HG02943 (cell line): ENCODE measurements at regions not wholly inside any gene's neighbourhood (a gene's known extent, or its start where the extent isn't known, plus 50 kb on each side); places are given as distances from the start of the nearest gene placed in this dataset.

ENCODE experiments used
- ATAC-seq: cut with Tn5 transposase; IDR thresholded peaks from one replicate; pipeline ENCODE4 v1.9.1; 2021; ENCODE audit warnings: mild to moderate bottlenecking, low read depth, moderate library complexity; ENCODE audit not compliant: unreplicated experiment

DNA sequence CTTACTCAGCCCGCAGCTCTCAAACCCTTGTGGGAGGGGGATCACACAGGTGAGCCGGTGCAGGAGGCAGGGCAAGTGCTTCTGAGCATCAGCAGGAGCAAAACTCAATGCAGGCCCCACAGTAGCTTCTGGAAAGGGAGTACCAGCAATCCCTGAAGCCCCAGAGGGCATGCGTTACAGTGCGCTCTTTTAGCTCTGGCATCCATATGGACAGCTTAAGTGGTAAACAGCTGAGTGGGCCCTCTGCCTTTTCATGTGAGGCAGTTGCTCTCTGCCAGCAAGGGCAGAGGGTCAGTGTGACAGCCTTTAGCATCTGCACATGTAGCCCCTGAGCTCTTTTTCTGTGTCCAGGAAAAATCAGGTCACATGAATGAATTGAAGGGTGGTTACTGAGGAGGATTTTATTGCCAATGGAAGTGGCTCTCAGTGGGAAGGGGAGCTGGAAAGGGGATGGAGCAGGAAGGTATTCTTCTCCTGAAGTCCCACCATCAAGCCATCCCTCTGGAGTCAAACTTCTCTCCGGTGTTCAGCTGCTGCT lies 464.3 kb upstream of the THRB start:
- ATAC-seq, result no peak

DNA sequence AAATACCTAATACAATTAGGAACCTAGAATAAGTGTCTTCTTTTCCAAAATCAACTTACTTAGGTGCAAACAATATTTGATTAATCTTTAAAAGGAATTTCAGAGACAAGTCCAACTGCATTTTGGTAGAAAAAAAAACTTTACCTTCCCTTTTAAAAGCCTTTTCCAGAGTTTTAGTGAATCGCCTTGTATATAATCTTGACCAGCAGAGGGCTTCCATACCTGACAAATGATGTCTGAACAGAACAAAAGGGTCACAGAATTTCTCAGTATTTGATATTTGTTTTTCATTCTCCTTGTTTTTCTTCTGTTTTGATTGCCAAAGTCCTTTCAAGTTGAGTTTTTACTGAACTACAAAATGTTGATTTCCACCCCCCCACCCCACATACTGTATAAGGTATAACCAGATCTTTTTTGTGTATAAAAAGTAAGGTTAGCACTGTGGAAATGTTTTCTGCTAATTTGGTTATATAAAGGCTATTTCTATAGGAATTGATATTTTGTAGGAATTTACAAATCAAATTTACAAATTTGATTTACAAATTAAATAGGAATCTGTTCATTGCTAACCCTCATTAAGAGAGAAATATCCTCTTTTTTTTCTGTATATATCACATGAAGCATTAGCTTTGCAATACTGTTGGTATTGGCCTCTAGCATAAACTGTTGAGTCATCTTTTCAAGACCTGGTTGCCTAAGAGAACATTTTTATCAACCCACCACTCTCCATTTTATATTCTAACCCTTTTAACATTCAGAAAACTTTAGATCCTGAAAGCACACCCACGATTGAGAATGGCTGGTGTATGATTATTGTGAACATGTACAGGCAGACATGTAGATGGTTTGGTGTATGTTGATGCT lies 464.1 kb upstream of the RARB start:
- ATAC-seq, result no peak

DNA sequence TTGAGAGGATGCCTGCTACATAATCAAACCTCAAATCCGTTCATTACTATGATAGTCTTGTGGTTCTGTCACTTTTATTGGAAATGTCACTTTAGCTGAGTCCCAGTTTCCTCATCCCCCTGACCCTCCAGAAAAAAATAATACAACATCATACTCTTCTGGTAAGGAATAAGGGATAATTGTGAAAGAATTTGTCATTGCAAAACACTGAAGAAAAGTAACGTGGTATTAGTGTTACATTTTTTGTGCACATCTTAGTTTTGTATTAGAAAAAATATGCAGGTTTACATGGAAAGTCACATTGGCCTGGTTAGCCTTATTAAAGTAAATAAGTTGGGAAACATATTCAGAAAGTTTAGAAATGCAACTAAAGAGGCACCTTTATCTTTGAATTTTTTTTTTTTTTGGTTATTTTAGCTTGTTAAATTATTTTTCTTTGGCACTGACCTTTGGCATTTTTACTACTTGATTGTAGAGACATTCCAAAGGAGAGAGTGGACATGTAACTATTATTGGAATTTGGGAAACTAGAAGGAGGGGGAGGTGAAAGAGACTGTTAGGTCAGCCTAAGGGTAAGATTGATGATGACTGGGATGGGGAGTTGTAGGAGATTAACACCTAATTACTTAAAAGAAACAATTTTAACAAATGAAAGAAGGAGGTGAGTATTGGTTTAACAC lies 462.2 kb upstream of the RARB start:
- ATAC-seq, result no peak

DNA sequence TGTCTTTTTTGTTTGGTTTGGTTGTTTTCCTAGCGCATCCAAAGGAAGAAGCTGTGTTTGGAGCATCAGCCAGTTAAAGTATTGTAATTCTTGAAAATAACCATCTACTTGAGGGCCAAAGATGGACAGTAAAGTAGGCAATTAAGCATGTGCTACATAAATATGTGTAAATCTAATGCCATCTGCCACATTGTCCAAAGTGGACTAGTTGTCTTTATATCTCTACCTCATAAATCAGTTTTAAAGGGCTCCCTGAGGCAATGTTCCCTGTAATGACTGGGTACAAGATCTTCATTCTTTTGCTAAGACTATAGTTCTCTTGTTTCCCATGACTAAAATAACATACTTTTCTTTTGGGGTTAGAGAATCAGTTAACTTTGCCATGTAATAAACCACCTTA lies 460.0 kb upstream of the RARB start:
- no peak for ATAC-seq

DNA sequence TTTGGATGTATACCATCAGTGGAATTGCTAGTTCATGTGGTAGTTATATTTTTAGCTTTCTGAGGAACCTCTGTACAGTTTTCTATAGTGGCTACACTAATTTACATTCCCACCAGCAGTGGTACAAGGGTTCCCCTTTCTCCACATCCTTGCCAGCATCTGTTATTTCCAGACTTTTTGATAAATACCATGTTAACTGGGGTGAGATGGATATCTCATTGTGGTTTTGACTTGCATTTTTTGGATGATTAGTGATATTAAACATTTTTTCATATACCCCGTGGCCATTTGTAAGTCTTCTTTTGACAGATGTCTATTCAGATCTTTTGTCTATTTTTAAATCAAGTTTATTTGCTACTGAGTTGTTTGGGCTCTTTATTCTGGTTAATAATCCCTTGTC lies 455.6 kb upstream of the RARB start:
- ATAC-seq, result no peak

DNA sequence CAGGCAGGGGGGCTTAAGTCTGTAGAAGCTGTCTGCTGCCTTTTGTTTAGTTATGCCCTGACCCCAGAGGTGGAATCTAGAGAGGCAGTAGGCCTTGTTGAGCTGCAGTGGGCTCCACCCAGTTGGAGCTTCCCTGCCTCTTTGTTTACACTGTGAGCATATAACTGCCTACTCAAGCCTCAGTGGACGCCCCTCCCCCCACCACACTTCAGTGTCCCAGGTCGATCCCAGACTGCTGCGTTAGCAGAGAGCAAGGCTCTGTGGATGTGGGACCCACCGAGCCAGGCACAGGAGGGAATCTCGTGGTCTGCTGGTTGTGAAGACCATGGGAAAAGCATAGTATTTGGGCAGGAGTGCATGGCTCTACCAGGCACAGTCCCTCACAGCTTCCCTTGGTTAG lies 446.8 kb upstream of the RARB start:
- no peak for ATAC-seq

DNA sequence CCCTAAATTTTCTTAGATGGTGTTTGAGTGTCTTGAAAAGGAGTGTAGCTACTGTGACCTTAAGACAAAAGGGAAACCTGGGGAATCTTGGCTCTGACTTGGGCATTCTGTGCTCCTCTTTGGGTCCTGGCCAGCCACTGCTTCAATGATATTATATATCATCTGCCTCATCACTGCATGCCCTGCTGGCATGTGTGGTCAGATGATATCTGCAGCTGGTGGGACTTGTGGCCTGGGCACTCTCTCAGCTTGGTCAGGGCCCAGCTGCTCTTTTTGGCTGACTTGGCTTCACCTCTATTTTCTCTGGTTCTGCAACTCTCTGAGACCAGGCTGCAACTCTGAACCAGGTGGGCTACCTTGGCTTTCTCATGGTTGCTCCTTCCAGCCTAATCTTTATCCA lies 446.1 kb upstream of the RARB start:
- ATAC-seq, result no peak

DNA sequence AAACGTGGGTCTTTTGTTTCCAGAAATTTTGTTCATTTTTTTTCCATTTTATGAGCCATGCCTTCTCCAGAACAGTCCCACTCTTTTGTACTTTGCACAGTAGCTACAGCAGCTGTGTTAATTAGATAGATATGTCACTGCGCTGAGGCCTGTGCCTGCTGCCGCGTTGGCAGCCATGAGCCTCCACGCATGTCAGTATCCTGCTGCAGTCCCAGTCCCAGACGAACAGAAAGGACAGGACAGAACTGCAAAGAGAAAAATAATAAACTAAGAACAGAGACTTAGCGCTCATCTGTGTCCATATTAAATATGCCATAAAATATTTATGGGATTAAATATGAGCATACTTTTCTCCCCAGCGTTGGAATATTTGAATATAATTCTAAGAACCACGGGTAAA lies 442.4 kb upstream of the RARB start:
- no peak for ATAC-seq

DNA sequence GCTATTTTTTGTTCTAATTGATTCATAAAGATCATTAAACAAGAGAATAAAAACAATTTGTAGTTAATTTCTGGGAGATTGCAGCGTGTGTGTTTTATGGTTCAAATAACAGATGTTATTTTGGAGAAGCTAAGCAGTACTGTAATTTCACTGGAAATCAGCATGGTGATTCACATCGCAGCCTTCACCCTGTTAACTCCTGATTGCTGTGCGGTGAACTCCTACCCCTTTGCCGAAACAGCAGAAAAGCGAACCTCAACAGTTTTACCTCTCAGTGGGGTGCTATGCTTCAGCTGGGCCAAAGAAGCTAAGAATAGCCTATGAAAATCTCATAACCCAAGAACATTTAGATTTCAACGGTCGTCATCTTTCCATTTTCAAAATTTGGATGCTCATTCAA lies 441.5 kb upstream of the RARB start:
- ATAC-seq, result no peak

DNA sequence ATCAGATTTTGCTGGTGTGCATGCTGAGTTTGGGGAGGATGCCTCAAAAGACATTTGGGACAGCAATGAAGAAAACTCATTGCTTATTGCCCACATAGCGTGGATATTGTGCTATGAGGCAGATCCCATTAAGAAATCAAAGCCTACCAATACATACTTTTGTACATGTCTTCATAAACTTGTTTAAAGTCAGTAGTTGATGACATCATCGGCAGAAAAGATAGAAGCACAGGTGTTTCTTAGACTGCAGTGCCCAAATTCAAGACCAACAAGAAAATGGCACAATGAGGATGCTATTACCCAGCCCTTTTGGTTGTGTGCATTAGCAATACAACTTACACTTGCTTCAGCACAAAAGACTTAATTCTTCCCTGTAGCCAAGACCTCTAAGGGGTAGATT lies 428.7 kb upstream of the RARB start:
- no peak for ATAC-seq

DNA sequence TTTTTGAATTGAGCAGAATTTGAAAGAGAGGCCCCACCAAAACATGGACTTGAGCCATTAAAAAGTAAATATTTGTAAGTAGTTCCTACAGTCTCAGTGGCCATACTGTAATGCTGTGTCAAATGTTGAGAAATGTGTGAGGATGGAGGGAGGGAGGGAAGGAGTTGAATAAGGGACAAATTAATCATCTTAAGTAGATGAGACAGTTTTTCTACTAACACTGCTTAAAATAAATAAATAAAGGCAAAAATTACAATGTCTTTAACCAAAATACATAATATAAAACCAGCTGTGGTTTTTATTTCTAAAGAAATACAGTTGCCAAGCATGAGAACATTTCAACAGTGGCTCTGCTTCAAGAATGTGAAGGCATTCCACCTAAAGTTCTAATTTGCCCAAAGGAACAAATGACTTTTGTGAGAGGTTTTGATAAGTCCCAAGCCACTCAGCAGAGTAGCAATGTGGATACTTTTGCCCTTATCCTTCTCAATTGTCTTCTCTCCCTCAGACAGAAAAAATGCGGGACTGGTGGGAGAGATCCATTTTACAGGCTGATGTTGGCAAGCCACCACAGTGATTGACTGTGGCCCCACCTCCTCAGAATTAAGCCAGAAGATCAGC lies 427.0 kb upstream of the RARB start:
- no peak for ATAC-seq

DNA sequence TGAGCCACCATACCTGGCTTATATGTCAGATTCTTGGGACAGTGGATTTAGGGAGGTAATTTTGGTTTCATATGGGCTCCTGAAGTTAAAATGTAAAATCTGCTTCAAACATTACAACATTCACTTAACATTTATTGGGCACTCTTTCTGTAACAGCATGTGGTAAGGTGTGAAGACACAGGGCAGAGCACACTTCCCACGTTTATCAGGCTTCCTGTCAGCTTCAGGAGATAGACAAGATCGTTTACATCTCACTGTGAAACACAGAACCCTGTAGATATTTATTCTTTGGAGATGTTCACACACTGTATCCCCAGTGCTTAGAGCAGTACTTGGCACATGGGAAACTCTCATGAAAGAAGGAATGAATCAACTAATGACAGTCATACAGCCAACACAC lies 426.0 kb upstream of the RARB start:
- ATAC-seq, result no peak

DNA sequence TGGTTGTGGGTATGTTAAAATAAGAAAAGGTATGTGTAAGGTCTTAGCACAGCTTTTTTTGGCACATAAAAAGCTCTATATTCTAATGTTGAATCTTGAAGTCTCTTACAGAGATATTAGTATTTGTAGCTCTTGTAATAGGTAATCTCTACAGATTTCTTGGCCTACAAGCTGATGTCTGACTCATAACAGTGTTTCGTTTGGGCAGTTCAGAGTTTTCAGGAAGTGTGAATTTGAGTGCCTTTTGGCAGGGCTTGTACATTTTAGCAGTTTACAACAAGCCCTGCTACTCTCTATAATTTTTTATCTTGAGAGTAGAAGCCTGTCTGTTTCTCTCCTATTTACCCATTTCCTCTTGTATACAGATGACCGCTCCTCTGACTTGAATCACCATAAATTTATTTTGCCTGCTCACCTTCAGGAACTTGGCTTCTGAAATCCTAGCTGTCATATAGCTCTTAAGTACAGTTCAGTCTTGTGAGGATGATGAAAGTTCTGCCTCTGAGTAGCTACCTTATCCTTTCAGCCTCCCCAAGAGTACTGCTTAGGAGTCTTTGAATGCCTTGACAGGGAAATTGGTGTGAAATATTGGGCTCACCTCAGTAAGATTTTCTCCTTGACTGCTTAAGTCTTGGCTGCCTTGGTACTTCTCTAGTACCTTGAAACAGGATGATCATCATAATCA lies 419.9 kb upstream of the RARB start:
- ATAC-seq, result peak; percentile 97

DNA sequence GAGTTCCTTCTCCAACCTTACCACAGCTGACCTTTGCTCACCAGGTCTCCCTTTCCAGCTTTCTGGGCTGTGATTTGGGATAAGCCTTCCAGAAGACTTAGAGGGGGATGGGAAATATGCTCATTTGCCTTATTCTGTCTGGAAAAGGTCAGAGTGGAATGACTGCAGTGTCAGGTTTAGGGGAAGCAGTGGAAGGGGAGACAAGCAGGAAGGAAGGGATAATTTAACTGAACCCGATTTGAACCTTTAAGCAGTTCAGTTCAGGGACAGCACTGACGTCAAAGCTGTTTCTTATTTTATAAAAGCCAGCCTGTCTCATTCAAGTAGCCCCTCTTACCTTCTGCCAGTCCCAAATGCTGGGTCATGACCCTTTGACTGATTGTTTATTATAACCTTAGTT lies 418.4 kb upstream of the RARB start:
- no peak for ATAC-seq

DNA sequence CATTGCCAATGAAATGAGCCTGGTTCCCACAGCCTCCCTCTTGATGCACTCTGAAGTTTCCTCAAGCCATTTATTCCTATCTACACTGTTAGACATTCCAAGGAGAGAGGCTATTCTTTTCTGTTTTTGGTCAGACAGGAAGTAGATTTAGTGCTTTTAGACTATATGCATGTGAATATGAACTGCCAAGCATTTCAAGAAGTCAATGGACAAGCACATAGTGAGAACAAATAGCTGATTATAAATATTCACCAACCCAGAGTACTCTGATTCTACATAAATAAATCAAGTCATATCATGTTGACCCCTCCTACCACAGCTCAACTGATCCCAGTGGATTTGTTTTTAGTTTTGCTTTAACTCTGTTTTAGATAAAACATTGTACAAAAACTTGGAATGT lies 412.5 kb upstream of the RARB start:
- ATAC-seq, result no peak

DNA sequence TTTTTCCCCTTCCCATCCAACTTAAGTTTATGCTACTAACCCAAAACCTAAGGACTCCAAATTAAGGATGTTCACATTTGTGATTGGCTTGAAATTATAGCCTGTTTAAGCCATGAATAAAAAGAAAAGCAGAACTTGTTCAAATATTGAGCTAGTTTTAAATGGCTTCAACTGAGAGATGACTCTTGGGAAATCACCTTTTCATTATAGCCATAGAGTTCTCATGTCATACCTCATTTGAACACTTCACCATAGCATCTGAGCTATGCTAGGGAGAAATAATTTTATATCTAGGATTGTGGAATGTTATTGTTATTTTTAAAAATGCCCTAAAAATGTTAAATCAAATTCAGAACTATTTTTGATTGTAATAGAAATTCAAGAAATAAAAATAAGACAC lies 409.2 kb upstream of the RARB start:
- no peak for ATAC-seq

DNA sequence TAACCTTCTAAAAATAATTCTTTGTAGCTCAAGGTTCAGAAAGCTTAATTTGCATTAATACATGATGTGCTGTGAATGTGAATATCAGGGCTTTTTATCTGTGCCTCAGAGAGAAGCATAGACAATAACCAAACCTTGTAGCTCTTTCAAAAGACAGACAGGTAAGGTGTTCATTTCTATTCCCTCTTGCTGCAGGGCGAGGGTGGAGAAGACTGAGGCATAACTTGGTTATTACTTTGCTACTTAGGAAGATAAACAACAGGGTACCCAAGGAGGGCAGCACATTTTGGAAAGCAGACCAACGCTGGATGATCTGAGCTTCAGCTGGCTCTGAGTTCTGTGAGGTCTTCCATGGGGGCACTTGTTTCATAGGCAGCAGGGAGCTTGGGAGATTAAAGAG lies 408.6 kb upstream of the RARB start:
- ATAC-seq, result no peak

DNA sequence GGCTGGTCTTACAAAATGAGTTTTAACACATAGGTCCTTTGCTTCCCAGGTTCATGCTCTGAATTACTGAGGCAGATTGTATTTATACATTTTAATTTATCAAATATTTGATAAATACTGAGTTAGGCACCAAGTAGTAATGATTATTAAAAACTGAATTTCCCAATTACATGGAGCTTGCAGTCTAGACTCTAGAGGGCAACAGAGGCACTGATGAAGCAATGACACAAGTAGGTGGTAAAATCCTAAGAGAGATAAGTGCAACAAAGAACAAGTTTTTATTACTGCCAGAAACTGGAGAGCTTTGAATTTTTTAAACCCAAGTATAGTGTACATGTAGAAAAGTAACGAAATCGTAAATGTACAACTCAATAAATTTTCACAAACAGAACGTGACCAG lies 406.2 kb upstream of the RARB start:
- ATAC-seq, result no peak

DNA sequence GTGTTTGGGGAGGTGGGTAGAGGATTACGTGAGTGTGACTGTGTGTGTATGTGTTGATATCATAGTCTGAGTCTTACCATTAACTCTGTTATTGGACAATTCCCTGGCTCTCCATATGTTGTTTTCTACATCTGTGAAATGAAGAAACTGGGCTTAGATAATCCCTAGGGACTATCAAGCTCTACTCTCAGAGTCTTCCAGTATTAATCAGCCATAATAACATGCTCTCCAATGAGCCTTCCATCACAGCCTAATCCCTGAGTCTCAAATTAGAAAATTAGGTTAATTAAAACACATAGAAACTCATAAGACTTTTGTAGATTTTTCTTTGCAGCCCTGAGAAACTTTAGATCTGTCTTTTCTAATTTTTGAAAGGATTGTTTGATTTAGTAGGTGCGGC lies 404.2 kb upstream of the RARB start:
- ATAC-seq, result no peak

DNA sequence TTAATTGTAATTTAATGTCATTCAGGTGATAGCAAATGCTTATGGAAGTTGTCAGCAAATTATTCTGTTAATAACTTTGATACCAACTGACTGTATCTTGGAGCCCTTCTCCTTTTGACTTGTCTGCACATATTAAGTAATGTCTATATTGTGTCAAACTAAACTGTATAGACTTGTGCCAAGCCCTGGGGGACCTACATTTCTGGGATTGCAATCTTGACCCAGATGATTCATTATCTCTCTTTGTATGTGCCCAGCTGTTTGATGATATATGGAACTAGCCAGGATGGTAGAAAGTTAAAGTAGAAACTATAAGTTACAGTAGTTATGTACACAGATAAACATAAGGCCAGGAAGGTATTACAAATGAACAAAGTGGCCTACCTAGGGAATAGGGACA lies 402.8 kb upstream of the RARB start:
- no peak for ATAC-seq

DNA sequence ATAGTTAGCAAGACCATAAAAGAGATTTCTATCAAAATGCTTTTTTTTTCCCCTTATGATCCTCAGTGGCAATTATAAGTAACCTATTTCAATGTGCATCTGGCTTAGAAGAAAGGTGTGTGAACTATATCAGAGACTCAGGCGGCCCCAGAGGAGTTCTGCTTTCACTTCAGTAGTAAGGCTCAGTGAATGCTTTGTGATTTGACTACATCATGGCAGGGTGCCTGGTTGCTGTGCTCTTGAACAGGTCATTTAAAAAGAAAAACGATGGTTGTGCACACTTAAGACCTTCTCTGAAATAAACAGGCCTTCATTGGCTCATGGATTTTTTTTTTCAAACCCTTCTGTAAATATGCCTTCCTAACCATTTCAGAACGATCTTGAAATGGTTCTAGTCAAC lies 400.4 kb upstream of the RARB start:
- no peak for ATAC-seq
